Endothelial cell (in vitro differentiated cells): ENCODE measurements at regions not wholly inside any gene's neighbourhood (a gene's known extent, or its start where the extent isn't known, plus 50 kb on each side); places are given as distances from the start of the nearest gene placed in this dataset.

Experiments
- DNase-seq: peaks from one replicate; pipeline ENCODE4 v3.0.0; 2021; ENCODE audit warnings: low spot score
- H3K27ac Mint-ChIP-seq: one replicate; pipeline ENCODE4 v1.8.0; 2021; ENCODE audit warnings: mixed read lengths, inconsistent platforms; ENCODE audit not compliant: unreplicated experiment
- H3K27me3 Mint-ChIP-seq: one replicate; pipeline ENCODE4 v1.8.0; 2021; ENCODE audit warnings: mild to moderate bottlenecking, moderate library complexity, mixed read lengths, inconsistent platforms; ENCODE audit not compliant: unreplicated experiment
- H3K36me3 Mint-ChIP-seq: one replicate; pipeline ENCODE4 v1.8.0; 2021; ENCODE audit warnings: mild to moderate bottlenecking, low read depth, mixed read lengths, inconsistent platforms; ENCODE audit not compliant: unreplicated experiment
- H3K4me1 Mint-ChIP-seq: one replicate; pipeline ENCODE4 v1.8.0; 2021; ENCODE audit warnings: mild to moderate bottlenecking, mixed read lengths, inconsistent platforms; ENCODE audit not compliant: unreplicated experiment
- H3K4me3 Mint-ChIP-seq: one replicate; pipeline ENCODE4 v1.8.0; 2021; ENCODE audit warnings: mild to moderate bottlenecking, mixed read lengths, inconsistent platforms; ENCODE audit not compliant: unreplicated experiment
- H3K9me3 Mint-ChIP-seq: one replicate; pipeline ENCODE4 v1.8.0; 2021; ENCODE audit warnings: mixed read lengths, inconsistent platforms; ENCODE audit not compliant: unreplicated experiment
- TF ChIP-seq, protein P1 (sequence below): fragments of 200-600 bp; sonication (generic); IDR thresholded peaks from one replicate; pipeline ENCODE4 v1.5.0; 2021; ENCODE audit warnings: antibody characterized with exemption; ENCODE audit not compliant: unreplicated experiment

DNA sequence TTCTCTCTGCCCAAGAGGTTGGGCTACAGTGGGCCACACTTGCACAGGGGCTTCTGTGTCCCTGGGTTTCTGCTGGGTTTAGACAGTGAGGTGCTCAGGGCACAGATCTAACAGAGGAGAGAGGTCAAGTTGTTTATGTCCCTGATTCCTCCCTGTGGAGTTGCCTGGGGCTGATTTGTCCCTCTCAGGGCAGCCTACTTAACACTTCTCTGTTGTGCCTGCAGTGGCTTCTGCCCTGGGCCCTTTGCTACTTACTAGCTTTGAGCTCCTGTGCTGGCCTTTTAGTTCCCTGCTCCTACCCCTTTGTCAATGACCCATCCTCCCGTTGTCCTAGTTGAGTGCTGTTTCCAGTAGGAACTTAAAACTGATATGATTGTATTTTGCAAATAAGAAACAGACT is 114.0 kb upstream of the RGMA start:
- no peak overlapping the region for H3K27ac Mint-ChIP-seq
- H3K4me1 Mint-ChIP-seq: peaks cover 4% of the 10 kb centered on the region
- TF ChIP-seq, protein P1, sequence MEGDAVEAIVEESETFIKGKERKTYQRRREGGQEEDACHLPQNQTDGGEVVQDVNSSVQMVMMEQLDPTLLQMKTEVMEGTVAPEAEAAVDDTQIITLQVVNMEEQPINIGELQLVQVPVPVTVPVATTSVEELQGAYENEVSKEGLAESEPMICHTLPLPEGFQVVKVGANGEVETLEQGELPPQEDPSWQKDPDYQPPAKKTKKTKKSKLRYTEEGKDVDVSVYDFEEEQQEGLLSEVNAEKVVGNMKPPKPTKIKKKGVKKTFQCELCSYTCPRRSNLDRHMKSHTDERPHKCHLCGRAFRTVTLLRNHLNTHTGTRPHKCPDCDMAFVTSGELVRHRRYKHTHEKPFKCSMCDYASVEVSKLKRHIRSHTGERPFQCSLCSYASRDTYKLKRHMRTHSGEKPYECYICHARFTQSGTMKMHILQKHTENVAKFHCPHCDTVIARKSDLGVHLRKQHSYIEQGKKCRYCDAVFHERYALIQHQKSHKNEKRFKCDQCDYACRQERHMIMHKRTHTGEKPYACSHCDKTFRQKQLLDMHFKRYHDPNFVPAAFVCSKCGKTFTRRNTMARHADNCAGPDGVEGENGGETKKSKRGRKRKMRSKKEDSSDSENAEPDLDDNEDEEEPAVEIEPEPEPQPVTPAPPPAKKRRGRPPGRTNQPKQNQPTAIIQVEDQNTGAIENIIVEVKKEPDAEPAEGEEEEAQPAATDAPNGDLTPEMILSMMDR: no peak
- no peak for DNase-seq
- no peak overlapping the region for H3K4me3 Mint-ChIP-seq
- H3K9me3 Mint-ChIP-seq: no peaks in the 10 kb centered on the region
- no peaks in the 10 kb centered on the region for H3K36me3 Mint-ChIP-seq
- H3K27me3 Mint-ChIP-seq: no peaks in the 10 kb centered on the region

DNA sequence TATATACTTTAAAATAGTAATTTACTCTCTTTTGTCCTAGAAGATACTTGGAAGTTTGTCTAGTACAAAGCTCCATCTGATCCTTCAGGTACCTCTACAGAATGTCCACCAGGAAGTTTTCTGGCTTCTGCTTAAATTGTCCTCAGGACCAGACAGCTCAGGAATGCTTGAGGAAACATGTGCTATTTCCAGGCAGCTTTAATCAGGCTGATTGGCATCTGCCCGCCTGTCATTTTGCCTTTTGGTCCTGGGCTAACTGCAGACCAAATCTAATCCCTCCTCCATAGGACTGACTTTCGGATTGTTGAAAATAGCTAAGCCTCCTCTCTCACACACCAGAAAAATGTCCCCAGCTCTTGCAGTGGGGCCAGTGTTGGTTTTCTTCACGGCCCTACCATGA is 113.4 kb upstream of the RGMA start:
- Mint-ChIP-seq H3K4me1 (peaks cover 4% of the 10 kb centered on the region), H3K36me3 (no peaks in the 10 kb centered on the region), H3K27ac (no peak overlapping the region), H3K9me3 (no peaks in the 10 kb centered on the region), H3K4me3 (no peak overlapping the region), H3K27me3 (no peaks in the 10 kb centered on the region)
- no peak for DNase-seq
- TF ChIP-seq, protein P1: no peak

DNA sequence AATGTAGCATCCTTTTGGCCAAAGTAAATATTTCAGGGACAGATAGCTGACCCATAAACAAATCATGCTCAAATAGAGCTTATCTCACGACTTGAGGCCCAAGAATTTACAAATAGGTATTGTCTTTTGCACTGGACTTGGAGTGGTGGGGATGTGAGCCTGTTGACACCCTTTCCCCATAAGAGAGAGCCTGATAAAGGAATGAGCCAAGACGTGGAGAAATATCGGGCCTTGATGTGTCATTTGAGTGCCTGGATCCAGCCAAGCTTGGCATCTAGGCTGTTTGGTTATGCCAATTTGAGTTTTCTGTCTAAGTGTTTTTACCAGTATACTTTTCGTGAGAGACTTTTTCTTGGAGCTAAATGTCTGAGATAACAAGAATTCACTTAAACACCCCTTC is 112.9 kb upstream of the RGMA start:
- H3K4me1 Mint-ChIP-seq: peaks cover 4% of the 10 kb centered on the region
- TF ChIP-seq, protein P1: no peak
- H3K36me3 Mint-ChIP-seq: no peaks in the 10 kb centered on the region
- H3K4me3 Mint-ChIP-seq: no peak overlapping the region
- H3K27ac Mint-ChIP-seq: no peak overlapping the region
- DNase-seq: no peak
- no peaks in the 10 kb centered on the region for H3K27me3 Mint-ChIP-seq
- no peaks in the 10 kb centered on the region for H3K9me3 Mint-ChIP-seq

DNA sequence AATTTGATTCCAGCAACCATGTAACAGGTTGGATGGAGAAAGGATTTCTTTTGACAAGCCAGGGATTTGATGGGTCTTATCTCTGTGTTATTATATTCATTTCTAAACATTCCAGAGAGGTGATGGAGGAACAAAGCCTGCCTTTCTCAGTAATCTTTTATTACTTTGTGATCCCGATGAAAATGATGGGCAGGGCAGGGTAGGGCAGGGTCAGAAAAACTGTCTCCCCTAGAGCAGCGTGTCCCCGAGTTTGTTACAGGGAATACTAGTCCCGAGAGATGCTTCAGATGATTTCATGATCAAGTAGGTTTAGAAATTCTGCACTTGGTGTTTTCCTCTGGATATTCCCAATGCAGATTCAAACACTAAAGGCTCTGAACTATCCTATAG is 111.8 kb upstream of the RGMA start:
- TF ChIP-seq, protein P1: no peak
- Mint-ChIP-seq H3K27ac (no peak overlapping the region), H3K4me3 (no peak overlapping the region), H3K27me3 (no peaks in the 10 kb centered on the region), H3K36me3 (no peaks in the 10 kb centered on the region), H3K4me1 (peaks cover 4% of the 10 kb centered on the region), H3K9me3 (no peaks in the 10 kb centered on the region)
- no peak for DNase-seq

DNA sequence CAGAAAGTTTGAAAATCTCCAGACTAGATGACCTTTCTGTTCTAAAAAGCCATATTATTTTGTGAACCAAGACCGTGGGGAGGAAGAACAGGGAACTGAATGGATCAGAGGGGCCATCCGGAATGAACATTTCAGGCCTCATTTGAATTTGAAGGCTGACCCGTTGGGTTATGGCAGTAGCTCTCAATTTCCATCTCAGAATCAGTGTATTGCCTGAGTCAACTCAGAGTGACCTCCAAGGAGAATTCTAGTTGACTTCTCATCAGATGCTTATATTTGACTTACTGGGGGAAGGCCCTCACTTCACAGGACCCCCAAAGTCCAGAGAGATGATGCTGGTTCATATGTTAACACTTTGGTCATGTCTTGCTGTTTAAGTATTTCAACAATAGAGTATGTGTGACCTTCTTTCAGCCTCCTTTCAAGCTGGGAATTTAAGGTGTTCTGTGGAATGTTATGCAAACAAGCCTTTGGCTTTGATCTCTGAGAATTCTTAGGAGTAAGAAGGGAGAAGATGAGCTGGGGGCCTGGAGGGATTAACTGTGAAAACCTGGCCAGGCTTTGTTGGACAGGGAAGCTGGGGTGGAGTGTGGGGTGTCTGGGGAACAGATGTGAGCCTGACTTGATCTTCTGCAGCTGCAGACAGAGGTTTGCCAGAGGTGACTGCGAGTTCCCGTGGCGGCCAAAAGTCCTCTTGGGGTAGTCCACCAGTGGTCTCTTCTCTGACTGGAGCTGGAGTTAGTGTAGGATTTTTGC is 111.2 kb upstream of the RGMA start:
- no peak overlapping the region for H3K27ac Mint-ChIP-seq
- no peak for DNase-seq

More for the DNA sequence above, 111.2 kb upstream of the RGMA start:
- TF ChIP-seq, protein P1: no peak
- Mint-ChIP-seq H3K36me3 (no peaks in the 10 kb centered on the region), H3K4me1 (peaks cover 4% of the 10 kb centered on the region), H3K27me3 (no peaks in the 10 kb centered on the region), H3K9me3 (no peaks in the 10 kb centered on the region), H3K4me3 (no peak overlapping the region)
